WTC11 (cell line): ENCODE measurements at regions not wholly inside any gene's neighbourhood (a gene's known extent, or its start where the extent isn't known, plus 50 kb on each side); places are given as distances from the start of the nearest gene placed in this dataset.

ENCODE experiments used
- ATAC-seq: fragments of 200-7000 bp; cut with Tn5 transposase; 2 replicates; pipeline ENCODE4 v1.10.0; 2021; ENCODE audit warnings: mild to moderate bottlenecking, moderate library complexity
- CTCF ChIA-PET: fragments of 300-600 bp; sonication (Branson Sonifier 250); formaldehyde crosslinking; loops from one replicate; lab custom pipeline; 2021; ENCODE audit warnings: antibody characterized with exemption; lab: Charles Lee
- POLR2A ChIA-PET: fragments of 350-600 bp; sonication (Branson Sonifier 250); formaldehyde crosslinking; loops from one replicate; lab custom pipeline; 2021; ENCODE audit warnings: antibody characterized with exemption; lab: Charles Lee
- DNase-seq: peaks from one replicate; pipeline ENCODE4 v3.0.0; 2021; ENCODE audit warnings: low spot score
- H3K27ac Mint-ChIP-seq: 2 replicates; pipeline ENCODE4 v1.8.0; 2021; ENCODE audit warnings: mixed read lengths
- H3K27me3 Mint-ChIP-seq: 2 replicates; pipeline ENCODE4 v1.8.0; 2021; ENCODE audit warnings: low read depth, mild to moderate bottlenecking, moderate library complexity, mixed read lengths
- H3K36me3 Mint-ChIP-seq: 2 replicates; pipeline ENCODE4 v1.8.0; 2021; ENCODE audit warnings: mixed read lengths
- H3K4me1 Mint-ChIP-seq: 2 replicates; pipeline ENCODE4 v1.8.0; 2022; ENCODE audit warnings: mixed read lengths
- H3K4me3 Mint-ChIP-seq: 2 replicates; pipeline ENCODE4 v1.8.0; 2021; ENCODE audit warnings: mild to moderate bottlenecking, moderate library complexity, mixed read lengths
- H3K9me3 Mint-ChIP-seq: 2 replicates; pipeline ENCODE4 v1.8.0; 2021; ENCODE audit warnings: mixed read lengths
- CBFB ChIP-seq: sonication (generic); formaldehyde crosslinking; IDR thresholded peaks from 2 replicates; pipeline ENCODE4 v1.8.1; 2022; ENCODE audit warnings: mild to moderate bottlenecking, low read depth, missing genetic modification reagents
- EMX1 ChIP-seq: fragments of 250-450 bp; sonication (Bioruptor Pico); IDR thresholded peaks from 2 replicates; pipeline ENCODE4 v1.8.0; 2021; ENCODE audit warnings: mild to moderate bottlenecking
- FOXJ3 ChIP-seq: sonication (generic); formaldehyde crosslinking; IDR thresholded peaks from 2 replicates; pipeline ENCODE4 v1.9.0; 2021; ENCODE audit warnings: missing genetic modification reagents, mild to moderate bottlenecking, borderline replicate concordance
- FOXK1 ChIP-seq: sonication (generic); formaldehyde crosslinking; IDR thresholded peaks from 2 replicates; pipeline ENCODE4 v1.8.0; 2022; ENCODE audit warnings: mild to moderate bottlenecking, moderate library complexity, missing genetic modification reagents
- FOXP1 ChIP-seq: sonication (generic); formaldehyde crosslinking; IDR thresholded peaks from 2 replicates; pipeline ENCODE4 v1.8.0; 2022; ENCODE audit warnings: missing genetic modification reagents, mild to moderate bottlenecking, moderate library complexity, borderline replicate concordance
- IRF2 ChIP-seq: sonication (generic); formaldehyde crosslinking; IDR thresholded peaks from 2 replicates; pipeline ENCODE4 v1.8.0; 2022; ENCODE audit warnings: low read depth, missing genetic modification reagents, borderline replicate concordance
- MXD4 ChIP-seq: fragments of 250-450 bp; sonication (Bioruptor Pico); IDR thresholded peaks from 2 replicates; pipeline ENCODE4 v1.8.0; 2021; ENCODE audit warnings: mild to moderate bottlenecking, moderate library complexity, borderline replicate concordance
- PRRX2 ChIP-seq: fragments of 250-450 bp; sonication (Bioruptor Pico); IDR thresholded peaks from 2 replicates; pipeline ENCODE4 v1.8.0; 2021; ENCODE audit warnings: mild to moderate bottlenecking
- SMAD4 ChIP-seq: sonication (generic); formaldehyde crosslinking; IDR thresholded peaks from 2 replicates; pipeline ENCODE4 v1.8.0; 2022; ENCODE audit warnings: mild to moderate bottlenecking, missing genetic modification reagents
- TEAD1 ChIP-seq: sonication (generic); formaldehyde crosslinking; IDR thresholded peaks from 2 replicates; pipeline ENCODE4 v1.8.0; 2022; ENCODE audit warnings: mild to moderate bottlenecking, missing genetic modification reagents
- ZBTB21 ChIP-seq: sonication (generic); formaldehyde crosslinking; IDR thresholded peaks from 2 replicates; pipeline ENCODE4 v1.8.1; 2023; ENCODE audit warnings: mild to moderate bottlenecking, missing genetic modification reagents, borderline replicate concordance
- ZNF263 ChIP-seq: sonication (generic); formaldehyde crosslinking; IDR thresholded peaks from 2 replicates; pipeline ENCODE4 v1.8.1; 2022; ENCODE audit warnings: low read depth, mild to moderate bottlenecking, moderate library complexity, missing genetic modification reagents
- ZNF317 ChIP-seq: sonication (generic); formaldehyde crosslinking; IDR thresholded peaks from 2 replicates; pipeline ENCODE4 v1.8.1; 2023; ENCODE audit warnings: low read depth, mild to moderate bottlenecking, moderate library complexity, missing genetic modification reagents, borderline replicate concordance
- ZNF671 ChIP-seq: fragments of 250-450 bp; sonication (Bioruptor Pico); IDR thresholded peaks from 2 replicates; pipeline ENCODE4 v1.8.0; 2021; ENCODE audit warnings: mild to moderate bottlenecking
- TF ChIP-seq, protein P1 (sequence below): fragments of 250-450 bp; sonication (Bioruptor Pico); IDR thresholded peaks from 2 replicates; pipeline ENCODE4 v1.9.0; 2021; ENCODE audit warnings: mild to moderate bottlenecking
- TF ChIP-seq, protein P2 (sequence below): sonication (generic); formaldehyde crosslinking; IDR thresholded peaks from 2 replicates; pipeline ENCODE4 v1.8.0; 2022; ENCODE audit warnings: mild to moderate bottlenecking, missing genetic modification reagents
- TF ChIP-seq, protein P3 (sequence below): sonication (generic); formaldehyde crosslinking; IDR thresholded peaks from 2 replicates; pipeline ENCODE4 v1.8.0; 2023; ENCODE audit warnings: mild to moderate bottlenecking, missing genetic modification reagents
- TF ChIP-seq, protein P4 (sequence below): sonication (generic); formaldehyde crosslinking; conservative IDR thresholded peaks from 2 replicates; pipeline ENCODE4 v1.8.1; 2022; ENCODE audit warnings: mild to moderate bottlenecking, missing genetic modification reagents
- TF ChIP-seq, protein P5 (sequence below): sonication (generic); formaldehyde crosslinking; IDR thresholded peaks from 2 replicates; pipeline ENCODE4 v1.8.1; 2023; ENCODE audit warnings: mild to moderate bottlenecking, missing genetic modification reagents, moderate library complexity
- TF ChIP-seq, protein P6 (sequence below): sonication (generic); formaldehyde crosslinking; IDR thresholded peaks from 2 replicates; pipeline ENCODE4 v1.8.0; 2022; ENCODE audit warnings: mild to moderate bottlenecking, missing genetic modification reagents

DNA sequence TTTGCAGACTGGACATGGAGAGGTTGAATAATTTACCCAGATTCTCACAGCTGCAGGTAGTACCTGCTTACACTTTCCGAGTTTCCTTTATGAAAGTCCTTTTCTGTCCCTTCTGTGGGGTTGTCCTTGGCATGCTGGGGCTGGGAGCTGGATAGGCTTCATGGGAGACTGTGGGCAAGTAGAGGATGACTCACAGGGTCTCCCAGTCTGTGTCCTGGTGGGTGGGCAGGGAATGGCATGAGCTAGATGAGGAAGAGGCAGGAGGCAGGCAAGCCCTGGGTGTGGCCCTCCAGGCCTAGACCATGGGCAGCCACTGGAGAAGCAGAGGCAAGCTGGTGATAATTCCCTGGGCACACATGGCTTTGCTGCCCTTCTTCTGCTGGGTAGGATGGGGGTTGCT is 80.6 kb downstream of the NAV1 start:
- H3K4me3 Mint-ChIP-seq: no peak overlapping the region
- peaks cover 2% of the 10 kb centered on the region for H3K27me3 Mint-ChIP-seq
- ChIA-PET POLR2A (interaction anchor here (1.4 to 1.6 kb wide), 2 partner anchors 16 to 31 kb away, joined by 4 read pairs; no protein-coding TSS in a partner anchor), CTCF (interaction anchor here (1.3 to 1.6 kb wide), 2 partner anchors 90 to 173 kb away, joined by 3 to 7 read pairs; no protein-coding TSS in a partner anchor)
- no peak for ATAC-seq
- no peak for DNase-seq
- no peak overlapping the region for H3K27ac Mint-ChIP-seq
- H3K36me3 Mint-ChIP-seq: no peaks in the 10 kb centered on the region
- no peaks in the 10 kb centered on the region for H3K9me3 Mint-ChIP-seq
- H3K4me1 Mint-ChIP-seq: peaks cover 32% of the 10 kb centered on the region
- TF ChIP-seq, protein P1, sequence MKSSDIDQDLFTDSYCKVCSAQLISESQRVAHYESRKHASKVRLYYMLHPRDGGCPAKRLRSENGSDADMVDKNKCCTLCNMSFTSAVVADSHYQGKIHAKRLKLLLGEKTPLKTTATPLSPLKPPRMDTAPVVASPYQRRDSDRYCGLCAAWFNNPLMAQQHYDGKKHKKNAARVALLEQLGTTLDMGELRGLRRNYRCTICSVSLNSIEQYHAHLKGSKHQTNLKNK (CRISPR knock-in tag): no peak
- TF ChIP-seq, protein P2, sequence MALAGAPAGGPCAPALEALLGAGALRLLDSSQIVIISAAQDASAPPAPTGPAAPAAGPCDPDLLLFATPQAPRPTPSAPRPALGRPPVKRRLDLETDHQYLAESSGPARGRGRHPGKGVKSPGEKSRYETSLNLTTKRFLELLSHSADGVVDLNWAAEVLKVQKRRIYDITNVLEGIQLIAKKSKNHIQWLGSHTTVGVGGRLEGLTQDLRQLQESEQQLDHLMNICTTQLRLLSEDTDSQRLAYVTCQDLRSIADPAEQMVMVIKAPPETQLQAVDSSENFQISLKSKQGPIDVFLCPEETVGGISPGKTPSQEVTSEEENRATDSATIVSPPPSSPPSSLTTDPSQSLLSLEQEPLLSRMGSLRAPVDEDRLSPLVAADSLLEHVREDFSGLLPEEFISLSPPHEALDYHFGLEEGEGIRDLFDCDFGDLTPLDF (CRISPR knock-in tag): no peak
- TF ChIP-seq, protein P3, sequence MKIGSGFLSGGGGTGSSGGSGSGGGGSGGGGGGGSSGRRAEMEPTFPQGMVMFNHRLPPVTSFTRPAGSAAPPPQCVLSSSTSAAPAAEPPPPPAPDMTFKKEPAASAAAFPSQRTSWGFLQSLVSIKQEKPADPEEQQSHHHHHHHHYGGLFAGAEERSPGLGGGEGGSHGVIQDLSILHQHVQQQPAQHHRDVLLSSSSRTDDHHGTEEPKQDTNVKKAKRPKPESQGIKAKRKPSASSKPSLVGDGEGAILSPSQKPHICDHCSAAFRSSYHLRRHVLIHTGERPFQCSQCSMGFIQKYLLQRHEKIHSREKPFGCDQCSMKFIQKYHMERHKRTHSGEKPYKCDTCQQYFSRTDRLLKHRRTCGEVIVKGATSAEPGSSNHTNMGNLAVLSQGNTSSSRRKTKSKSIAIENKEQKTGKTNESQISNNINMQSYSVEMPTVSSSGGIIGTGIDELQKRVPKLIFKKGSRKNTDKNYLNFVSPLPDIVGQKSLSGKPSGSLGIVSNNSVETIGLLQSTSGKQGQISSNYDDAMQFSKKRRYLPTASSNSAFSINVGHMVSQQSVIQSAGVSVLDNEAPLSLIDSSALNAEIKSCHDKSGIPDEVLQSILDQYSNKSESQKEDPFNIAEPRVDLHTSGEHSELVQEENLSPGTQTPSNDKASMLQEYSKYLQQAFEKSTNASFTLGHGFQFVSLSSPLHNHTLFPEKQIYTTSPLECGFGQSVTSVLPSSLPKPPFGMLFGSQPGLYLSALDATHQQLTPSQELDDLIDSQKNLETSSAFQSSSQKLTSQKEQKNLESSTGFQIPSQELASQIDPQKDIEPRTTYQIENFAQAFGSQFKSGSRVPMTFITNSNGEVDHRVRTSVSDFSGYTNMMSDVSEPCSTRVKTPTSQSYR (CRISPR knock-in tag): no peak

DNA sequence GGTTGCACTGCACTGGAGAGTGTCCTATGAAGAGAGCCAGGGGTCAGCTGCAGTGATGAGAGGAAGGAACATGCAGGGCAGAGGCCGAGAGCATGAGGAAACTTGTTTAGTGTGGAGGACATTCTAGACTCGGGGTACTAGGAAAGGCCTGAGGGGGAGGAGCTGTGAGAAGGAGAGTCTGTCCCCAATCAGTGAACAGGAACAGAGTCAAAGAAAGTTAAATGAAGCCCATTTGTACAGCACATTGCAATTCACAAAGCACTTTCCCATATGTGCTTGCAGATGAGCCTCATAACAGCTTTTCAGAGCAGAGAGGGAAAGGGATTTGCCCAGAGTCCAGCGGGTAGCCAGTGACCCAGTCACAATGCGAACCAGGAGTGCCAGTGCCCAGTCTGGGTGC is 83.4 kb downstream of the NAV1 start:
- Mint-ChIP-seq H3K9me3 (no peaks in the 10 kb centered on the region), H3K36me3 (no peaks in the 10 kb centered on the region), H3K27ac (no peak overlapping the region)
- no peak for DNase-seq
- no peak for TF ChIP-seq IRF2 (CRISPR knock-in tag)
- no peak for TF ChIP-seq FOXJ3 (CRISPR knock-in tag)
- TF ChIP-seq, protein P4, sequence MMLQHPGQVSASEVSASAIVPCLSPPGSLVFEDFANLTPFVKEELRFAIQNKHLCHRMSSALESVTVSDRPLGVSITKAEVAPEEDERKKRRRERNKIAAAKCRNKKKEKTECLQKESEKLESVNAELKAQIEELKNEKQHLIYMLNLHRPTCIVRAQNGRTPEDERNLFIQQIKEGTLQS (CRISPR knock-in tag): no peak
- TF ChIP-seq, protein P5, sequence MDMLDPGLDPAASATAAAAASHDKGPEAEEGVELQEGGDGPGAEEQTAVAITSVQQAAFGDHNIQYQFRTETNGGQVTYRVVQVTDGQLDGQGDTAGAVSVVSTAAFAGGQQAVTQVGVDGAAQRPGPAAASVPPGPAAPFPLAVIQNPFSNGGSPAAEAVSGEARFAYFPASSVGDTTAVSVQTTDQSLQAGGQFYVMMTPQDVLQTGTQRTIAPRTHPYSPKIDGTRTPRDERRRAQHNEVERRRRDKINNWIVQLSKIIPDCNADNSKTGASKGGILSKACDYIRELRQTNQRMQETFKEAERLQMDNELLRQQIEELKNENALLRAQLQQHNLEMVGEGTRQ (CRISPR knock-in tag): no peak
- TF ChIP-seq ZNF671 (CRISPR knock-in tag): no peak
- no peak for TF ChIP-seq FOXP1 (CRISPR knock-in tag)
- TF ChIP-seq, protein P6, sequence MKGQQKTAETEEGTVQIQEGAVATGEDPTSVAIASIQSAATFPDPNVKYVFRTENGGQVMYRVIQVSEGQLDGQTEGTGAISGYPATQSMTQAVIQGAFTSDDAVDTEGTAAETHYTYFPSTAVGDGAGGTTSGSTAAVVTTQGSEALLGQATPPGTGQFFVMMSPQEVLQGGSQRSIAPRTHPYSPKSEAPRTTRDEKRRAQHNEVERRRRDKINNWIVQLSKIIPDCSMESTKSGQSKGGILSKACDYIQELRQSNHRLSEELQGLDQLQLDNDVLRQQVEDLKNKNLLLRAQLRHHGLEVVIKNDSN: no peak
- TF ChIP-seq ZNF317: no peak
- TF ChIP-seq ZNF263 (CRISPR knock-in tag): no peak
- TF ChIP-seq, all 79 proteins: peak for 0
- Mint-ChIP-seq H3K27me3 (peaks cover 5% of the 10 kb centered on the region), H3K4me1 (peaks cover 29% of the 10 kb centered on the region), H3K4me3 (no peak overlapping the region)
- POLR2A ChIA-PET: interaction anchor here (1.2 kb wide), 1 partner anchor 28 kb away, joined by 3 read pairs; no protein-coding TSS in a partner anchor
- ATAC-seq: no peak
- CTCF ChIA-PET: interaction anchor here (0.8 to 1.7 kb wide), 4 partner anchors 8 to 109 kb away, joined by 3 to 4 read pairs (median 4); no protein-coding TSS in a partner anchor

DNA sequence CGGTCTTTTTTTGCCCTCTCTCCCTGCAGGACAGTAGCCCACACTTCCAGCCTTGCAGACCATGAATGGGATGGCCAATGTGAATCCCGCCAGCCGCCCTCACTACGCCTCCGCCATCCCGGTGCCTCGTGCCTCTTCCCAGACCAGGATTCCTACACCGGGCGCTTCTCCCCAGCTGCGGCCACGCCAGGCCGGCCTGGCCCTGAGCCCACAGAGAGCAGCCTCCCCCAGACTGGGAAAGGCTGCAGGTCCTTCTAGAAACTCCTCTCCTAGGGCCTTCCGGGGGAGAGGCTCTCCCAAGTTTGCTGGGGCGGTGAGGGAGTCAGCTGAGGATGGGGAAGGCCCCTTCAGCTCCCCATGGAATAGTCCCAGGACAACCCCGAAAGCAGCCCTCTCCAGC is 83.9 kb downstream of the NAV1 start:
- ChIA-PET CTCF (interaction anchor here (0.8 to 1.7 kb wide), 4 partner anchors 9 to 110 kb away, joined by 3 to 4 read pairs (median 4); no protein-coding TSS in a partner anchor), POLR2A (interaction anchor here (1.2 kb wide), 1 partner anchor 27 kb away, joined by 3 read pairs; no protein-coding TSS in a partner anchor)
- DNase-seq: no peak
- H3K27me3 Mint-ChIP-seq: peaks cover 5% of the 10 kb centered on the region; the same call in 1 of the 2 replicates
- TF ChIP-seq MXD4 (CRISPR knock-in tag) (no peak), TEAD1 (CRISPR knock-in tag) (no peak), PRRX2 (no peak), SMAD4 (CRISPR knock-in tag) (no peak), ZNF671 (CRISPR knock-in tag) (no peak), EMX1 (CRISPR knock-in tag) (no peak), ZBTB21 (CRISPR knock-in tag) (no peak), FOXK1 (CRISPR knock-in tag) (no peak), CBFB (CRISPR knock-in tag) (no peak)
- TF ChIP-seq, protein P6: no peak
- TF ChIP-seq, all 79 proteins: peak for 0
- peaks cover 26% of the 10 kb centered on the region for H3K4me1 Mint-ChIP-seq
- ATAC-seq: no peak
- no peak overlapping the region for H3K27ac Mint-ChIP-seq
- no peaks in the 10 kb centered on the region for H3K9me3 Mint-ChIP-seq
- no peaks in the 10 kb centered on the region for H3K36me3 Mint-ChIP-seq
- H3K4me3 Mint-ChIP-seq: no peak overlapping the region
